Loucy (cell line): ENCODE measurements at regions not wholly inside any gene's neighbourhood (a gene's known extent, or its start where the extent isn't known, plus 50 kb on each side); places are given as distances from the start of the nearest gene placed in this dataset.

Source experiments
- H2AFZ ChIP-seq: fragments of 200-600 bp; sonication (generic); 2 replicates; pipeline ENCODE4 v1.6.0; 2016; ENCODE audit warnings: antibody characterized with exemption, mild to moderate bottlenecking, low read length, moderate library complexity
- H3F3A ChIP-seq: fragments of 200-600 bp; 2 replicates; pipeline ENCODE4 v1.6.0; 2016; ENCODE audit warnings: antibody characterized with exemption, low read depth, mild to moderate bottlenecking
- H3K27me3 ChIP-seq: fragments of 200-600 bp; sonication (generic); 2 replicates; pipeline ENCODE4 v1.6.1; 2014; ENCODE audit warnings: low read length, mild to moderate bottlenecking; ENCODE audit not compliant: insufficient read depth, poor library complexity, severe bottlenecking
- H3K36me3 ChIP-seq: fragments of 200-600 bp; sonication (generic); 2 replicates; pipeline ENCODE4 v1.6.1; 2016; ENCODE audit warnings: low read length; ENCODE audit not compliant: insufficient read depth
- H3K4me1 ChIP-seq: fragments of 200-600 bp; sonication (generic); 2 replicates; pipeline ENCODE4 v1.5.1; 2014; ENCODE audit warnings: low read length, mild to moderate bottlenecking; ENCODE audit not compliant: insufficient read depth, poor library complexity, severe bottlenecking
- H3K4me2 ChIP-seq: fragments of 200-600 bp; sonication (generic); 2 replicates; pipeline ENCODE4 v1.6.0; 2014; ENCODE audit warnings: antibody characterized with exemption, low read length, low read depth, mild to moderate bottlenecking; ENCODE audit not compliant: poor library complexity, severe bottlenecking
- H3K4me3 ChIP-seq: fragments of 200-600 bp; sonication (generic); 2 replicates; pipeline ENCODE4 v1.5.1; 2014; ENCODE audit warnings: low read length, mild to moderate bottlenecking, mixed read lengths; ENCODE audit not compliant: poor library complexity, severe bottlenecking
- H3K79me2 ChIP-seq: fragments of 200-600 bp; sonication (generic); 2 replicates; pipeline ENCODE4 v1.6.1; 2014; ENCODE audit warnings: low read length; ENCODE audit not compliant: insufficient read depth
- H3K9ac ChIP-seq: fragments of 200-600 bp; sonication (generic); 2 replicates; pipeline ENCODE4 v1.6.0; 2014; ENCODE audit warnings: mild to moderate bottlenecking, low read depth, low read length, moderate library complexity; ENCODE audit not compliant: poor library complexity, severe bottlenecking
- H3K9me2 ChIP-seq: fragments of 200-600 bp; sonication (generic); replicated peaks from 2 replicates; pipeline ENCODE4 v1.6.1; 2016; ENCODE audit warnings: low read depth, low read length, mixed read lengths
- H3K9me3 ChIP-seq: fragments of 200-600 bp; sonication (generic); 2 replicates; pipeline ENCODE4 v1.6.1; 2014; ENCODE audit warnings: mild to moderate bottlenecking, antibody characterized with exemption, low read length, low read depth; ENCODE audit not compliant: insufficient read depth
- H4K20me1 ChIP-seq: fragments of 200-600 bp; sonication (generic); 2 replicates; pipeline ENCODE4 v1.6.0; 2014; ENCODE audit warnings: antibody characterized with exemption, low read length, mild to moderate bottlenecking; ENCODE audit not compliant: insufficient read depth, poor library complexity, severe bottlenecking
- CTCF ChIP-seq: fragments of 200-600 bp; sonication (generic); conservative IDR thresholded peaks from 2 replicates; pipeline ENCODE4 v1.5.1; 2014; ENCODE audit warnings: mild to moderate bottlenecking, antibody characterized with exemption, low read length
- EZH2phosphoT487 ChIP-seq: fragments of 200-600 bp; IDR thresholded peaks from 2 replicates; pipeline ENCODE4 v1.6.1; 2018; ENCODE audit warnings: antibody characterized with exemption, mild to moderate bottlenecking, moderate library complexity, borderline replicate concordance

- no peak overlapping the region for H3K9ac ChIP-seq
- H4K20me1 ChIP-seq, result no peaks in the 10 kb centered on the region
- no peaks in the 10 kb centered on the region for H3K79me2 ChIP-seq
- no peak overlapping the region for H3K4me3 ChIP-seq
- no peaks in the 10 kb centered on the region for H3K36me3 ChIP-seq
- no peaks in the 10 kb centered on the region for H3F3A ChIP-seq
- no peaks in the 10 kb centered on the region for H3K27me3 ChIP-seq
- H3K4me1 ChIP-seq, result peaks cover 10% of the 10 kb centered on the region
- no peak overlapping the region for H3K4me2 ChIP-seq
- H2AFZ ChIP-seq, result no peak overlapping the region
- no peaks in the 10 kb centered on the region for H3K9me2 ChIP-seq
- TF ChIP-seq CTCF, result no peak
- no peak for TF ChIP-seq EZH2phosphoT487
- H3K9me3 ChIP-seq, result no peaks in the 10 kb centered on the region
These were observed 69.6 kb upstream of the ADGRF1 start for GRCh38 chr6:47111685-47112084.

DNA sequence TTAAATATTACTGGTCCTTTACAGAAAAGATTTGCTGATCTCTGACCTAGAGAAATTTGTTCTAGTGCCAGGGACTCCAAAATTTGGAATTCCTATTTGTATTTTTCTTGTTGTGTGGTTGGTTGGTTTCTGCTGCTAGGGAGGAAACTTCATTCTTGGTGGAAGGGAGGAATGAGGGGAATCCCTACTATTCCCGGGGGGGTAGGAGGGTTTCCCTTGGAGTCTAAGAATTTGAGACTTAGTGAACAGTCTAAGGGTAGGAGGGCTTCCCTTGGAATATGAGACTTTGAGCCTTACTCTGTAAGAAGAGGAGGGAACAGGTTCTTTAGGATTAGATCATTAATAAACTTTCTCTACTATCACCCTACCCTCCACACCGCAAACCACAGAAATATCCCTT is 67.1 kb upstream of the ADGRF1 start:
- Histone ChIP-seq H3K36me3 (no peaks in the 10 kb centered on the region), H3F3A (no peaks in the 10 kb centered on the region), H3K9me2 (no peaks in the 10 kb centered on the region), H3K9ac (no peak overlapping the region), H2AFZ (no peak overlapping the region), H3K4me2 (no peak overlapping the region), H3K4me3 (no peak overlapping the region), H3K4me1 (peaks cover 10% of the 10 kb centered on the region), H4K20me1 (no peaks in the 10 kb centered on the region), H3K27me3 (no peaks in the 10 kb centered on the region), H3K9me3 (no peaks in the 10 kb centered on the region), H3K79me2 (no peaks in the 10 kb centered on the region)
- TF ChIP-seq EZH2phosphoT487, result no peak
- TF ChIP-seq CTCF, result no peak

- H3K4me3 ChIP-seq, result no peak overlapping the region
- no peak overlapping the region for H2AFZ ChIP-seq
- H3F3A ChIP-seq, result no peaks in the 10 kb centered on the region
- H3K27me3 ChIP-seq, result no peaks in the 10 kb centered on the region
- H3K79me2 ChIP-seq, result no peaks in the 10 kb centered on the region
- no peaks in the 10 kb centered on the region for H3K9me2 ChIP-seq
- H3K4me1 ChIP-seq, result peaks cover 3% of the 10 kb centered on the region
- H3K36me3 ChIP-seq, result no peaks in the 10 kb centered on the region
- no peaks in the 10 kb centered on the region for H3K9me3 ChIP-seq
- H3K4me2 ChIP-seq, result no peak overlapping the region
- no peak overlapping the region for H3K9ac ChIP-seq
- H4K20me1 ChIP-seq, result no peaks in the 10 kb centered on the region
- TF ChIP-seq EZH2phosphoT487 (no peak), CTCF (no peak)
These were observed 64.6 kb upstream of the ADGRF1 start for GRCh38 chr6:47106721-47107197.
